GM19238 (cell line): ENCODE measurements at regions not wholly inside any gene's neighbourhood (a gene's known extent, or its start where the extent isn't known, plus 50 kb on each side); places are given as distances from the start of the nearest gene placed in this dataset.
"Not testable (repeated sequence)": the region's sequence is repeated elsewhere in the genome, so short reads cannot be mapped to it uniquely, and the experiment has no call there.

Source experiments
- DNase-seq: peaks from one replicate; pipeline ENCODE4 v3.0.0; 2011; ENCODE audit warnings: low spot score; ENCODE audit not compliant: insufficient read length

- no peak for DNase-seq
These were observed 711.5 kb downstream of the PCDH17 start for GRCh38 chr13:58343076-58343475.

- DNase-seq = not testable (repeated sequence)
These were observed 720.6 kb downstream of the PCDH17 start for GRCh38 chr13:58352100-58352499.

- no peak for DNase-seq
These were observed 738.4 kb downstream of the PCDH17 start for GRCh38 chr13:58369936-58370335.

GRCh38 chr13:58376349-58376748, 744.8 kb downstream of the PCDH17 start:
- no peak for DNase-seq

GRCh38 chr13:58376775-58377174, 745.2 kb downstream of the PCDH17 start:
- DNase-seq = no peak

GRCh38 chr13:58379221-58379620, 747.7 kb downstream of the PCDH17 start:
- no peak for DNase-seq

GRCh38 chr13:58385336-58385735, 753.8 kb downstream of the PCDH17 start:
- DNase-seq = not testable (repeated sequence)

GRCh38 chr13:58397596-58398387, 766.2 kb downstream of the PCDH17 start:
- DNase-seq = no peak

- no peak for DNase-seq
These were observed 767.7 kb downstream of the PCDH17 start for GRCh38 chr13:58399263-58399662.

GRCh38 chr13:58406545-58406944, 775.0 kb downstream of the PCDH17 start:
- DNase-seq = no peak

GRCh38 chr13:58429917-58430316, 798.4 kb downstream of the PCDH17 start:
- no peak for DNase-seq

- DNase-seq = no peak
These were observed 803.4 kb downstream of the PCDH17 start for GRCh38 chr13:58434943-58435342.

- no peak for DNase-seq
These were observed 805.9 kb downstream of the PCDH17 start for GRCh38 chr13:58437427-58437826.

- DNase-seq = no peak
These were observed 815.4 kb downstream of the PCDH17 start for GRCh38 chr13:58446979-58447378.

GRCh38 chr13:58452123-58452623, 820.6 kb downstream of the PCDH17 start:
- no peak for DNase-seq

- DNase-seq = no peak
These were observed 823.5 kb downstream of the PCDH17 start for GRCh38 chr13:58455094-58455493.

- no peak for DNase-seq
These were observed 829.7 kb downstream of the PCDH17 start for GRCh38 chr13:58461217-58461616.

- DNase-seq = no peak
These were observed 832.3 kb downstream of the PCDH17 start for GRCh38 chr13:58463841-58464240.

GRCh38 chr13:58467176-58467575, 835.6 kb downstream of the PCDH17 start:
- no peak for DNase-seq

- DNase-seq = no peak
These were observed 840.9 kb downstream of the PCDH17 start for GRCh38 chr13:58472483-58472882.

GRCh38 chr13:58474581-58474980, 843.0 kb downstream of the PCDH17 start:
- DNase-seq = no peak

- DNase-seq = no peak
These were observed 844.8 kb downstream of the PCDH17 start for GRCh38 chr13:58476206-58476918.

GRCh38 chr13:58478858-58479257, 847.3 kb downstream of the PCDH17 start:
- DNase-seq = no peak
